OCI-LY7 (cell line): ENCODE measurements at regions not wholly inside any gene's neighbourhood (a gene's known extent, or its start where the extent isn't known, plus 50 kb on each side); places are given as distances from the start of the nearest gene placed in this dataset.

Experiments
- BruUV-seq: library from RNA; stranded (reverse); fragments of 400-500 nt; replicated peaks from 2 replicates; lab custom pipeline; 2021; lab: Mats Ljungman, UMichigan
- CTCF ChIA-PET: fragments of 300-600 bp; sonication (Branson Sonifier 250); formaldehyde crosslinking; loops from one replicate; lab custom pipeline; 2022; ENCODE audit warnings: antibody characterized with exemption; ENCODE audit not compliant: unreplicated experiment; lab: Charles Lee
- POLR2A ChIA-PET: fragments of 300-600 bp; sonication (Branson Sonifier 250); formaldehyde crosslinking; loops from one replicate; lab custom pipeline; 2022; ENCODE audit warnings: antibody characterized with exemption; lab: Charles Lee
- DNase-seq: peaks from one replicate; pipeline ENCODE4 v3.0.0-alpha.2; 2015; ENCODE audit warnings: low spot score
- H2AFZ ChIP-seq: fragments of 200-600 bp; sonication (generic), shearing (Covaris generic); 2 replicates; pipeline ENCODE4 v1.6.1; 2014; ENCODE audit warnings: mild to moderate bottlenecking, antibody characterized with exemption, low read length, moderate library complexity
- H3K27ac ChIP-seq: fragments of 200-600 bp; sonication (generic); 2 replicates; pipeline ENCODE4 v1.5.1; 2014; ENCODE audit warnings: mixed run types, low read depth, mild to moderate bottlenecking, moderate library complexity, low read length, inconsistent platforms; ENCODE audit not compliant: poor library complexity, severe bottlenecking
- H3K36me3 ChIP-seq: fragments of 200-600 bp; sonication (generic); 2 replicates; pipeline ENCODE4 v1.6.1; 2014; ENCODE audit warnings: mild to moderate bottlenecking, antibody characterized with exemption, low read length, moderate library complexity, mixed read lengths; ENCODE audit not compliant: insufficient read depth
- H3K4me1 ChIP-seq: fragments of 200-600 bp; sonication (generic); 2 replicates; pipeline ENCODE4 v1.5.1; 2014; ENCODE audit warnings: mild to moderate bottlenecking, low read length; ENCODE audit not compliant: insufficient read depth, poor library complexity, severe bottlenecking
- H3K4me2 ChIP-seq: fragments of 200-600 bp; sonication (generic); 2 replicates; pipeline ENCODE4 v1.6.1; 2014; ENCODE audit warnings: mild to moderate bottlenecking, low read length
- H3K4me3 ChIP-seq: fragments of 200-600 bp; sonication (generic); 2 replicates; pipeline ENCODE4 v1.5.1; 2014; ENCODE audit warnings: mild to moderate bottlenecking, low read depth, low read length; ENCODE audit not compliant: poor library complexity, severe bottlenecking
- H3K79me2 ChIP-seq: fragments of 200-600 bp; sonication (generic); 2 replicates; pipeline ENCODE4 v1.6.1; 2016; ENCODE audit warnings: low read depth, mild to moderate bottlenecking, low read length, moderate library complexity, mixed read lengths; ENCODE audit not compliant: insufficient read depth
- H3K9me2 ChIP-seq: fragments of 200-600 bp; sonication (generic); 2 replicates; pipeline ENCODE4 v1.6.1; 2016; ENCODE audit warnings: mild to moderate bottlenecking, low read length, mixed read lengths; ENCODE audit not compliant: insufficient read depth
- H3K9me3 ChIP-seq: fragments of 200-600 bp; sonication (generic); 2 replicates; pipeline ENCODE4 v1.6.1; 2014; ENCODE audit warnings: mild to moderate bottlenecking, mixed run types, low read length, mixed read lengths
- H4K20me1 ChIP-seq: fragments of 200-600 bp; sonication (generic); 2 replicates; pipeline ENCODE4 v1.6.1; 2014; ENCODE audit warnings: mild to moderate bottlenecking, antibody characterized with exemption, low read length, moderate library complexity, mixed read lengths; ENCODE audit not compliant: insufficient read depth
- CTCF ChIP-seq: fragments of 200-600 bp; sonication (generic); conservative IDR thresholded peaks from 2 replicates; pipeline ENCODE4 v1.5.1; 2014; ENCODE audit warnings: mild to moderate bottlenecking, antibody characterized with exemption, low read length, moderate library complexity, mixed read lengths
- EZH2phosphoT487 ChIP-seq: fragments of 200-600 bp; sonication (generic); IDR thresholded peaks from 2 replicates; pipeline ENCODE4 v1.6.1; 2018; ENCODE audit warnings: low read depth, borderline replicate concordance, mild to moderate bottlenecking, mixed run types, antibody characterized with exemption, low read length, moderate library complexity, mixed read lengths
- intact Hi-C: fragments of 100-400 bp; cut with micrococcal nuclease; formaldehyde crosslinking; loops from one replicate; pipeline ENCODE4 v1.10.0; 2022; ENCODE audit not compliant: unreplicated experiment

DNA sequence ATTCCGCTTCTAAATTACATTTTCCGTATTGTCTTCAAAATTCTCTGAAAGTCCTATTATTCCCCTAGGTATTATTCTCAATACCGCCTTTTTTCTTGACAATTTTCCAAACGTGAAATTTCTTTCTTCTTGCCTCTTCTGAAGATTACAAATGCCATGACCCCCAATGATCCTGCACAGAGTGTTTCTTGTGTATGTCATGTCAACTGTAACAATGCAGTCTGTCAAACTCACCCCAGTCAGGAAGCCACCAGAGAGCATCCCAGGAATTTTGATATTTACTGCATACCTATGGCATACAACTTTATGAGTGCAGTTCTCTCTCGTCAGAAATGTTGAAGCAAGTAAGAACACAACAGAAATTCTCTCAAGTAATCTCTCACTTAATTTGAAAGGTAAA lies 847.3 kb upstream of the CDH8 start:
- no peaks in the 10 kb centered on the region for H3K79me2 ChIP-seq
- H3K9me2 ChIP-seq, result no peaks in the 10 kb centered on the region
- no peak for DNase-seq
- no peaks in the 10 kb centered on the region for H4K20me1 ChIP-seq
- no peaks in the 10 kb centered on the region for H3K9me3 ChIP-seq
- H3K27ac ChIP-seq, result no peak overlapping the region
- TF ChIP-seq EZH2phosphoT487 (no peak), CTCF (no peak)
- H2AFZ ChIP-seq, result no peak overlapping the region
- CTCF ChIA-PET, result no interaction called here
- H3K4me3 ChIP-seq, result no peak overlapping the region
- intact Hi-C loops, result no loop called here
- H3K4me2 ChIP-seq, result no peak overlapping the region
- H3K36me3 ChIP-seq, result no peaks in the 10 kb centered on the region
- H3K4me1 ChIP-seq, result no peaks in the 10 kb centered on the region
- BruUV-seq, result no TSS peak
- POLR2A ChIA-PET, result no interaction called here

DNA sequence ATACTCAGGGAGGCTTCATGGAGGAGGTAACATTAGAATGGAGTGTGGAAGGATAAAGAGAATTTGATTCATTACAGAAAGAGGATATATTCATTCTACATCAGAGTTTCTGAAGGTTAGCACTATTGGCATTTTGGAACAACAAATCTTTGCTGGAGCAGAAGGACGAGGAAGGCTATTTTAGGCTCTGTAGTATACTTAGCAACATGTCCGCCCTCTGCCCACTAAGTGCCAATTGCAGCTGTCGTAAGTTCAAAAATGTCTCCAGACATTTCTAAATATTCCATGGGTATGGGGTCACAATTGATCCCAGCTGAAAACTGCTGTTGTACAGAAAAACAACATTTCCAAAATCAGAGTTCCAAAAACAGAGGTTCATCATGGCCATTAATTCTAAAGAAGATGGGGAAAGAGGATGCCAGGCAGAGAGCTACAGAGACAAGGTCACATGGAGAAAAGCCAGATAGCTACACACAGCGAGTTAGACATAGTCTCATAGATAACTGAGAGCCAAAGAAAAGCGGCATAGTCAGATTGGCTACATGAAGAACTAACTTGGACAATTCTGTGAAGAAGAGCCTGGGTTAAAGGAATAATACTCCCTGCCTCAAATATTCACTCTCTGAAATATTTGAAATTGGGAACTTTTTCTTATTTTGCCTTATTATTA lies 846.4 kb upstream of the CDH8 start:
- Histone ChIP-seq H3K9me3 (no peaks in the 10 kb centered on the region), H3K4me3 (no peak overlapping the region), H3K36me3 (no peaks in the 10 kb centered on the region), H3K4me2 (no peak overlapping the region), H3K79me2 (no peaks in the 10 kb centered on the region), H3K4me1 (no peaks in the 10 kb centered on the region), H3K27ac (no peak overlapping the region), H2AFZ (no peak overlapping the region), H3K9me2 (no peaks in the 10 kb centered on the region), H4K20me1 (no peaks in the 10 kb centered on the region)
- POLR2A ChIA-PET, result no interaction called here
- no TSS peak for BruUV-seq
- no peak for TF ChIP-seq EZH2phosphoT487
- no peak for TF ChIP-seq CTCF
- CTCF ChIA-PET, result no interaction called here
- intact Hi-C loops, result no loop called here
- DNase-seq, result no peak

GRCh38 chr16:62876133-62876532 lies 839.9 kb upstream of the CDH8 start:
- BruUV-seq, result no TSS peak
- POLR2A ChIA-PET, result no interaction called here

More at GRCh38 chr16:62876133-62876532, 839.9 kb upstream of the CDH8 start:
- Histone ChIP-seq H3K27ac (no peak overlapping the region), H3K36me3 (no peaks in the 10 kb centered on the region), H2AFZ (no peak overlapping the region), H3K4me1 (no peaks in the 10 kb centered on the region), H3K9me3 (no peaks in the 10 kb centered on the region), H3K9me2 (no peaks in the 10 kb centered on the region), H3K79me2 (no peaks in the 10 kb centered on the region), H3K4me3 (no peak overlapping the region), H3K4me2 (no peak overlapping the region), H4K20me1 (no peaks in the 10 kb centered on the region)
- no peak for TF ChIP-seq CTCF
- TF ChIP-seq EZH2phosphoT487, result no peak
- intact Hi-C loops, result no loop called here
- no peak for DNase-seq
- CTCF ChIA-PET, result interaction anchor here (1.1 kb wide), 1 partner anchor 66 kb away, joined by 3 read pairs; no protein-coding TSS in a partner anchor
